Adrenal gland (tissue), 9 donors: ENCODE measurements at regions not wholly inside any gene's neighbourhood (a gene's known extent, or its start where the extent isn't known, plus 50 kb on each side); places are given as distances from the start of the nearest gene placed in this dataset.
"Not testable (repeated sequence)": the region's sequence is repeated elsewhere in the genome, so short reads cannot be mapped to it uniquely, and the experiment has no call there.

ENCODE experiments used
- DNase-seq, 7 donors: peaks; one replicate each; pipeline ENCODE4 v3.0.0-alpha.2; 2019 to 2020
- H3K27ac ChIP-seq, 5 donors: fragments of 200-600 bp; sonication (generic) in 4 of 5; 1 replicate in 3 of 5; 2 replicates in 2 of 5; pipeline versions ENCODE4 v1.5.1 to v1.8.0; 2016 to 2020; ENCODE audit warnings: mild to moderate bottlenecking in 1 of 5
- H3K27me3 ChIP-seq: fragments of 200-600 bp; 2 replicates; pipeline ENCODE4 v1.8.0; 2021
- H3K36me3 ChIP-seq, 2 donors: fragments of 200-600 bp; replicated peaks in 1 of 2; 1 replicate in 1 of 2; 2 replicates in 1 of 2; pipeline versions ENCODE4 v1.5.1 to v1.8.0; 2018 to 2022
- H3K4me1 ChIP-seq, 2 donors: fragments of 200-600 bp; replicated peaks in 1 of 2; 1 replicate in 1 of 2; 2 replicates in 1 of 2; pipeline versions ENCODE4 v1.5.1 to v1.8.0; 2018 to 2021
- H3K4me3 ChIP-seq, 4 donors: fragments of 200-600 bp; sonication (generic) in 3 of 4; one replicate each; pipeline ENCODE4 v1.5.1; 2016 to 2018
- H3K9me3 ChIP-seq, 3 donors: fragments of 200-600 bp; sonication (generic) in 1 of 3; replicated peaks in 1 of 3; 1 replicate in 2 of 3; 2 replicates in 1 of 3; pipeline versions ENCODE4 v1.5.1 to v1.8.0; 2016 to 2021
- CTCF ChIP-seq, 6 experiments: fragments of 450-650 bp in 4 of 6; fragments of 200-600 bp in 2 of 6; sonication (generic) in 1 of 6; IDR thresholded peaks; 1 replicate in 5 of 6; 2 replicates in 1 of 6; pipeline versions ENCODE4 v1.5.1 to v1.8.0; 2016 to 2021; ENCODE audit warnings: antibody characterized with exemption in 6 of 6, mild to moderate bottlenecking in 2 of 6, moderate library complexity in 1 of 6
- POLR2A ChIP-seq, 2 donors: fragments of 450-650 bp; IDR thresholded peaks; one replicate each; pipeline ENCODE4 v1.6.1; 2017; ENCODE audit warnings: antibody characterized with exemption in 2 of 2, mild to moderate bottlenecking in 2 of 2, moderate library complexity in 1 of 2
- WGBS, 4 donors: extraction: QIAGEN DNeasy Blood & Tissue Kit in 2 of 4; methylation state at CpG; one replicate each; pipeline versions ENCODE4 v1.1.5 to v1.1.7; 2013 to 2017; 5-methylcytosine and 5-hydroxymethylcytosine counted together
- intact Hi-C, 2 donors: fragments of 100-400 bp; cut with DNase I; formaldehyde crosslinking; loops; one replicate each; pipeline versions ENCODE4 v1.14.1 to v1.15.0; 2022 to 2023
- donor health status: healthy with polysubstance abuse.
- donor health status: Bipolar disorder and iron deficiency.
- donor health status: DM: yes; HTN: yes; CAD: no.
- donor health status: DM: no; HTN: no; CAD: no.
- donor health status: DM: no; HTN: no; CAD: no.

- intact Hi-C loops: no loop called here
- H3K9me3 ChIP-seq: peaks cover 0 to 2% (median 0%) of the 10 kb centered on the region in 3 donors
- H3K4me1 ChIP-seq: no peaks in the 10 kb centered on the region
- no peak overlapping the region for H3K4me3 ChIP-seq
- TF ChIP-seq POLR2A (IDR thresholded peaks at IDR 0.05) (no peak), CTCF (IDR thresholded peaks at IDR 0.05) (peak in 2 of 6 experiments; percentile 9 to 22)
- no peak overlapping the region for H3K27ac ChIP-seq
- 76 to 82% (median 78%) methylated on average over 8 of the region's 8 CpGs for WGBS, 4 donors
- DNase-seq: no peak
- H3K36me3 ChIP-seq: no peaks in the 10 kb centered on the region
- H3K27me3 ChIP-seq: no peaks in the 10 kb centered on the region
These were observed 871.5 kb downstream of the DIPK2A start for GRCh38 chr3:144843099-144843498.

GRCh38 chr3:144852999-144853398, 881.4 kb downstream of the DIPK2A start:
- no peaks in the 10 kb centered on the region for H3K27me3 ChIP-seq
- no peaks in the 10 kb centered on the region for H3K36me3 ChIP-seq
- no peak overlapping the region for H3K27ac ChIP-seq
- H3K4me3 ChIP-seq: no peak overlapping the region
- H3K9me3 ChIP-seq: no peaks in the 10 kb centered on the region
- DNase-seq: no peak
- intact Hi-C loops: no loop called here
- TF ChIP-seq CTCF (IDR thresholded peaks at IDR 0.05): no peak
- TF ChIP-seq POLR2A (IDR thresholded peaks at IDR 0.05): no peak
- no peaks in the 10 kb centered on the region for H3K4me1 ChIP-seq

GRCh38 chr3:144854020-144854419, 882.4 kb downstream of the DIPK2A start:
- 93 to 96% (median 94%) methylated on average over 9 of the region's 9 CpGs for WGBS, 4 donors
- H3K36me3 ChIP-seq, intact Hi-C loops, H3K27me3 ChIP-seq, H3K4me3 ChIP-seq, H3K27ac ChIP-seq, H3K9me3 ChIP-seq, H3K4me1 ChIP-seq, DNase-seq: not testable (repeated sequence)

GRCh38 chr3:144859161-144859560, 887.5 kb downstream of the DIPK2A start:
- Histone ChIP-seq H3K27me3 (no peaks in the 10 kb centered on the region), H3K4me3 (no peak overlapping the region), H3K9me3 (no peaks in the 10 kb centered on the region), H3K4me1 (no peaks in the 10 kb centered on the region), H3K27ac (no peak overlapping the region), H3K36me3 (no peaks in the 10 kb centered on the region)
- 89 to 97% (median 90%) methylated on average over 3 of the region's 3 CpGs for WGBS, 4 donors
- no peak for DNase-seq
- no peak for TF ChIP-seq CTCF (IDR thresholded peaks at IDR 0.05)
- TF ChIP-seq POLR2A (IDR thresholded peaks at IDR 0.05): no peak
- intact Hi-C loops: no loop called here

GRCh38 chr3:144864646-144865045, 893.0 kb downstream of the DIPK2A start:
- 58 to 80% (median 72%) methylated on average over 2 of the region's 2 CpGs for whole genome bisulfite sequencing, 4 donors
- Histone ChIP-seq H3K36me3 (no peaks in the 10 kb centered on the region), H3K4me3 (no peak overlapping the region), H3K9me3 (no peaks in the 10 kb centered on the region), H3K4me1 (no peaks in the 10 kb centered on the region), H3K27ac (no peak overlapping the region), H3K27me3 (no peaks in the 10 kb centered on the region)
- TF ChIP-seq CTCF (IDR thresholded peaks at IDR 0.05) (no peak), POLR2A (IDR thresholded peaks at IDR 0.05) (no peak)
- DNase-seq: no peak
- intact Hi-C loops: no loop called here
